ENCODE measurements at regions not wholly inside any gene's neighbourhood (a gene's known extent, or its start where the extent isn't known, plus 50 kb on each side); places are given as distances from the start of the nearest gene placed in this dataset.

- H3K27ac ChIP-seq = no peak overlapping the region
Observed at GRCh38 chr3:69542089-69542804, 156.4 kb upstream of the FRMD4B start.

GRCh38 chr3:69541711-69542088, 155.8 kb upstream of the FRMD4B start:
- no peak overlapping the region for H3K27ac ChIP-seq
- TF ChIP-seq ZFX (IDR thresholded peaks at IDR 0.05) (no peak), CTCF (conservative IDR thresholded peaks at IDR 0.05) (no peak)

More at GRCh38 chr3:69542089-69542804, 156.4 kb upstream of the FRMD4B start:
- TF ChIP-seq ZFX (IDR thresholded peaks at IDR 0.05) = no peak
- no peak for TF ChIP-seq CTCF (conservative IDR thresholded peaks at IDR 0.05)

- H3K27ac ChIP-seq = no peak overlapping the region
Observed at GRCh38 chr3:69540706-69541581, 155.1 kb upstream of the FRMD4B start.

GRCh38 chr3:69539134-69539533, 153.2 kb upstream of the FRMD4B start:
- H3K27ac ChIP-seq = no peak overlapping the region
- TF ChIP-seq CTCF (conservative IDR thresholded peaks at IDR 0.05) (no peak), ZFX (IDR thresholded peaks at IDR 0.05) (no peak)

More at GRCh38 chr3:69540706-69541581, 155.1 kb upstream of the FRMD4B start:
- no peak for TF ChIP-seq CTCF (conservative IDR thresholded peaks at IDR 0.05)
- no peak for TF ChIP-seq ZFX (IDR thresholded peaks at IDR 0.05)

- H3K27ac ChIP-seq = no peak overlapping the region
- no peak for TF ChIP-seq CTCF (conservative IDR thresholded peaks at IDR 0.05)
- TF ChIP-seq ZFX (IDR thresholded peaks at IDR 0.05) = no peak
Observed at GRCh38 chr3:69538281-69538680, 152.4 kb upstream of the FRMD4B start.

DNA sequence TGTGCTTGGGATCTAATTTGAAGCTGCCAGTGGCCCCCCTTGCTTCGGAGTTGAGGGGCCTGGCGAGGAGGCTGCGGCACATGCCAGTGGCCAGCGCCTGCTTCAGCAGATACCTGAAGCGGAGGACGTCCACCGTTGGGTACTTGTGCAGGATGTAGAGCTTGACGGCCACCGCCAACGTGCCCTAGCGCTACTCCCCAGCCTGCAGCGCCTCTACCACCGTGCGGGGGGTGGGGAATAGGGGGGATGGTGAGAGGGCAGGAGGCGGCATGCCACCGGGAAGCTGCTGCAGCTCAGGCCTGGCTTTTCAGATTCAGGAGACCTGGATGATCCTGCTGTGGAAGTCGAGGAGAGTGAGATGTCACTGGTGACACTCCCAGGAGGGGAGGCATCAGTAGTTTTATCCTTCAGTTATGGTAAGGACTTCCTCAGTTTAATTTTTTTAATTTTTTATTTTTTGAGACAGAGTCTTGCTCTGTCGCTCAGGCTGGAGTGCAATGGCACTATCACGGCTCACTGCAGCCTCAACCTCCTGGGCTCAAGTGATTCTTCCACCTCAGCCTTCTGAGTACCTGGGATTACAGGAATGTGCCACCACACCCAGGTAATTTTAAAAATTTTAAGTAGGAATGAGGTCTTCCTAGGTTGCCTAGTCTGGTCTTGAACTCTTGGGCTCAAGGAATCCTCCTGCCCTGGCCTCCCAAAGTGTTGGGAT, 150.6 kb upstream of the FRMD4B start:
- H3K27ac ChIP-seq = no peak overlapping the region
- TF ChIP-seq ZFX (IDR thresholded peaks at IDR 0.05) = no peak
- TF ChIP-seq CTCF (conservative IDR thresholded peaks at IDR 0.05) = no peak

Data from C4-2B (cell line).